ENCODE measurements at regions not wholly inside any gene's neighbourhood (a gene's known extent, or its start where the extent isn't known, plus 50 kb on each side); places are given as distances from the start of the nearest gene placed in this dataset.

DNA sequence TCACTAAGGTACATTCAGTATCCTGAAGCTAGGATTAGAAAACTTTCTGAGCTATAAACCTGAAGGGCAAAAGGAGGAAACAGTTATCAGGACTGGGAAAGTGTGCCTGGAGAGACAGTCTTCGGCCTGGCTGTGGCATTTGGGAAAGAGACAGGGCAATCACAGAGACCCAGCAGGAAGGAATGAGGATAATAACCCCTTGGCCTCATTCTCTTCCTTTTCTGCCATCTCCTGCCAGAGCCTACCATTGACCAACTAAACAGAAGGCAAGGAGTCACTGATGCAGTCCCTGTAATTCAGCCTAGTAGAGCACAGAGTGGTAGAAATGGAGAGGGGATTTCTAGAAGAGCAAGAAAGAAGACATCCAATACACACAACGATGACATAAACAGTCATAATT lies 359.4 kb downstream of the HDGFL1 start:
- TF ChIP-seq CTCF (IDR thresholded peaks at IDR 0.05) (no peak), POLR2A (IDR thresholded peaks at IDR 0.05) (no peak)
